ENCODE measurements at regions not wholly inside any gene's neighbourhood (a gene's known extent, or its start where the extent isn't known, plus 50 kb on each side); places are given as distances from the start of the nearest gene placed in this dataset.

- DNase-seq (ENCODE audit: low spot score): no peak
- intact Hi-C loops (cut with micrococcal nuclease; ENCODE audit: unreplicated experiment): no loop called here
- TF ChIP-seq CTCF (conservative IDR thresholded peaks at IDR 0.05; ENCODE audit: low read length): no peak
- no peak for TF ChIP-seq EZH2phosphoT487 (IDR thresholded peaks at IDR 0.05; ENCODE audit: borderline replicate concordance, low read depth, low read length)
- Histone ChIP-seq H4K20me1 (ENCODE audit: insufficient read depth, low read length) (no peaks in the 10 kb centered on the region), H3K79me2 (ENCODE audit: insufficient read depth, low read depth, low read length) (no peaks in the 10 kb centered on the region), H3K4me1 (ENCODE audit: insufficient read depth, low read length, poor library complexity, severe bottlenecking) (no peaks in the 10 kb centered on the region), H3K9me2 (ENCODE audit: insufficient read depth, low read length) (no peaks in the 10 kb centered on the region), H3K27ac (ENCODE audit: low read depth, low read length, poor library complexity, severe bottlenecking) (no peak overlapping the region), H3K4me2 (ENCODE audit: low read length) (no peak overlapping the region), H2AFZ (ENCODE audit: low read length) (no peak overlapping the region), H3K9me3 (ENCODE audit: low read length) (no peaks in the 10 kb centered on the region), H3K36me3 (ENCODE audit: insufficient read depth, low read length) (no peaks in the 10 kb centered on the region), H3K4me3 (ENCODE audit: low read depth, low read length, poor library complexity, severe bottlenecking) (no peak overlapping the region)
- BruUV-seq (replicated peaks): no TSS peak
- POLR2A ChIA-PET: no interaction called here
- CTCF ChIA-PET (ENCODE audit: unreplicated experiment): no interaction called here
Measured at GRCh38 chr11:11071486-11071885, 213.6 kb upstream of the ZBED5 start.

- Histone ChIP-seq H3K9me3 (ENCODE audit: low read length) (no peaks in the 10 kb centered on the region), H3K4me1 (ENCODE audit: insufficient read depth, low read length, poor library complexity, severe bottlenecking) (no peaks in the 10 kb centered on the region), H3K4me3 (ENCODE audit: low read depth, low read length, poor library complexity, severe bottlenecking) (no peak overlapping the region), H3K36me3 (ENCODE audit: insufficient read depth, low read length) (no peaks in the 10 kb centered on the region), H3K9me2 (ENCODE audit: insufficient read depth, low read length) (no peaks in the 10 kb centered on the region), H3K27ac (ENCODE audit: low read depth, low read length, poor library complexity, severe bottlenecking) (no peak overlapping the region), H4K20me1 (ENCODE audit: insufficient read depth, low read length) (no peaks in the 10 kb centered on the region), H3K79me2 (ENCODE audit: insufficient read depth, low read depth, low read length) (no peaks in the 10 kb centered on the region), H2AFZ (ENCODE audit: low read length) (no peak overlapping the region), H3K4me2 (ENCODE audit: low read length) (no peak overlapping the region)
- TF ChIP-seq EZH2phosphoT487 (IDR thresholded peaks at IDR 0.05; ENCODE audit: borderline replicate concordance, low read depth, low read length) (no peak), CTCF (conservative IDR thresholded peaks at IDR 0.05; ENCODE audit: low read length) (no peak)
- intact Hi-C loops (cut with micrococcal nuclease; ENCODE audit: unreplicated experiment): no loop called here
- no peak for DNase-seq (ENCODE audit: low spot score)
- POLR2A ChIA-PET: no interaction called here
- CTCF ChIA-PET (ENCODE audit: unreplicated experiment): no interaction called here
- BruUV-seq (replicated peaks): no TSS peak
Measured at GRCh38 chr11:11070976-11071375, 213.1 kb upstream of the ZBED5 start.

- H3K4me3 ChIP-seq (ENCODE audit: low read depth, low read length, poor library complexity, severe bottlenecking): no peak overlapping the region
- DNase-seq (ENCODE audit: low spot score): no peak
- no peaks in the 10 kb centered on the region for H3K36me3 ChIP-seq (ENCODE audit: insufficient read depth, low read length)
- no peak overlapping the region for H3K4me2 ChIP-seq (ENCODE audit: low read length)
- H4K20me1 ChIP-seq (ENCODE audit: insufficient read depth, low read length): no peaks in the 10 kb centered on the region
- ChIA-PET CTCF (ENCODE audit: unreplicated experiment) (no interaction called here), POLR2A (no interaction called here)
- no peaks in the 10 kb centered on the region for H3K4me1 ChIP-seq (ENCODE audit: insufficient read depth, low read length, poor library complexity, severe bottlenecking)
- no TSS peak for BruUV-seq (replicated peaks)
- no peak for TF ChIP-seq CTCF (conservative IDR thresholded peaks at IDR 0.05; ENCODE audit: low read length)
- no peak for TF ChIP-seq EZH2phosphoT487 (IDR thresholded peaks at IDR 0.05; ENCODE audit: borderline replicate concordance, low read depth, low read length)
- intact Hi-C loops (cut with micrococcal nuclease; ENCODE audit: unreplicated experiment): no loop called here
- no peaks in the 10 kb centered on the region for H3K79me2 ChIP-seq (ENCODE audit: insufficient read depth, low read depth, low read length)
- no peak overlapping the region for H2AFZ ChIP-seq (ENCODE audit: low read length)
- H3K9me3 ChIP-seq (ENCODE audit: low read length): no peaks in the 10 kb centered on the region
- H3K9me2 ChIP-seq (ENCODE audit: insufficient read depth, low read length): no peaks in the 10 kb centered on the region
- no peak overlapping the region for H3K27ac ChIP-seq (ENCODE audit: low read depth, low read length, poor library complexity, severe bottlenecking)
Measured at GRCh38 chr11:11069841-11070835, 212.3 kb upstream of the ZBED5 start.

Measured in OCI-LY7 (cell line).